B cell (primary cell): ENCODE measurements at regions not wholly inside any gene's neighbourhood (a gene's known extent, or its start where the extent isn't known, plus 50 kb on each side); places are given as distances from the start of the nearest gene placed in this dataset.

Experiments used
- ATAC-seq: fragments of 200-7000 bp; cut with Tn5 transposase; one replicate; pipeline ENCODE4 v1.10.0; 2021; ENCODE audit warnings: low read depth, mild to moderate bottlenecking, moderate number of reproducible peaks, moderate library complexity
- CTCF ChIA-PET: fragments of 350-600 bp; sonication (Branson Sonifier 250); formaldehyde crosslinking; loops from one replicate; lab custom pipeline; 2021; ENCODE audit warnings: antibody characterized with exemption, inconsistent platforms; lab: Charles Lee
- POLR2A ChIA-PET: fragments of 350-600 bp; sonication (Branson Sonifier 250); formaldehyde crosslinking; loops from one replicate; lab custom pipeline; 2021; ENCODE audit warnings: antibody characterized with exemption; lab: Charles Lee
- DNase-seq: peaks from one replicate; pipeline ENCODE4 v3.0.0; 2013
- H2AFZ ChIP-seq: 2 replicates; pipeline ENCODE4 v1.6.1; 2012; ENCODE audit warnings: mild to moderate bottlenecking, low read depth, low read length; ENCODE audit not compliant: insufficient read depth, poor library complexity, severe bottlenecking
- H3K27ac ChIP-seq, 2 donors: 1 replicate in 1 of 2; 2 replicates in 1 of 2; pipeline ENCODE4 v1.5.1; 2012 to 2013; ENCODE audit warnings: low read length in 2 of 2, mild to moderate bottlenecking in 2 of 2, moderate library complexity in 1 of 2
- H3K27me3 ChIP-seq, 4 experiments: fragments of 200-600 bp in 1 of 4; sonication (generic) in 1 of 4; replicated peaks in 1 of 4; 1 replicate in 2 of 4; 2 replicates in 2 of 4; pipeline versions ENCODE4 v1.6.1 to v1.7.0; 2013 to 2016; ENCODE audit warnings: low read length in 3 of 4, mild to moderate bottlenecking in 2 of 4, mixed read lengths in 1 of 4, moderate library complexity in 1 of 4; ENCODE audit not compliant: insufficient read depth in 4 of 4, control insufficient read depth in 3 of 4; ENCODE audit errors: control extremely low read depth in 1 of 4
- H3K36me3 ChIP-seq, 2 experiments: replicated peaks in 1 of 2; 1 replicate in 1 of 2; 2 replicates in 1 of 2; pipeline versions ENCODE4 v1.6.1 to v1.7.1; 2013; ENCODE audit warnings: low read length in 1 of 2; ENCODE audit not compliant: insufficient read depth in 2 of 2, control insufficient read depth in 1 of 2; ENCODE audit errors: control extremely low read depth in 1 of 2, extremely low read depth in 1 of 2
- H3K4me1 ChIP-seq, 2 donors: fragments of 200-600 bp in 1 of 2; sonication (generic) in 1 of 2; 1 replicate in 1 of 2; 2 replicates in 1 of 2; pipeline versions ENCODE4 v1.5.1 to v1.6.1; 2013 to 2017; ENCODE audit warnings: low read length in 2 of 2; ENCODE audit not compliant: control insufficient read depth in 2 of 2, insufficient read depth in 2 of 2
- H3K4me2 ChIP-seq: replicated peaks from 2 replicates; pipeline ENCODE3; 2012; ENCODE audit warnings: mild to moderate bottlenecking, low read depth, low read length; ENCODE audit not compliant: poor library complexity, severe bottlenecking
- H3K4me3 ChIP-seq, 5 experiments: fragments of 200-600 bp in 1 of 5; sonication (generic) in 1 of 5; 1 replicate in 3 of 5; 2 replicates in 2 of 5; pipeline versions ENCODE4 v1.5.1 to v1.7.0; 2011 to 2016; ENCODE audit warnings: low read length in 4 of 5, mild to moderate bottlenecking in 4 of 5, low read depth in 2 of 5, control low read depth in 1 of 5, moderate library complexity in 1 of 5; ENCODE audit not compliant: insufficient read depth in 1 of 5; ENCODE audit errors: control extremely low read depth in 1 of 5, extremely low read depth in 1 of 5
- H3K79me2 ChIP-seq: fragments of 200-600 bp; sonication (generic); one replicate; pipeline ENCODE4 v1.6.0; 2016; ENCODE audit warnings: low read length; ENCODE audit not compliant: control insufficient read depth, insufficient read depth
- H3K9ac ChIP-seq: fragments of 200-600 bp; sonication (generic); 2 replicates; pipeline ENCODE4 v1.6.1; 2017; ENCODE audit warnings: mild to moderate bottlenecking, low read length, moderate library complexity
- H3K9me3 ChIP-seq, 3 donors: one replicate each; pipeline versions ENCODE4 v1.6.1 to v1.7.1; 2013; ENCODE audit warnings: low read length in 2 of 3; ENCODE audit not compliant: control insufficient read depth in 2 of 3, insufficient read depth in 1 of 3; ENCODE audit errors: control extremely low read depth in 1 of 3
- H4K20me1 ChIP-seq: 2 replicates; pipeline ENCODE4 v1.6.0; 2012; ENCODE audit warnings: mild to moderate bottlenecking, low read length; ENCODE audit not compliant: insufficient read depth, control insufficient read depth, poor library complexity, severe bottlenecking
- H3K27ac Mint-ChIP-seq: one replicate; pipeline ENCODE4 v1.8.0; 2021; ENCODE audit warnings: mixed read lengths
- H3K27me3 Mint-ChIP-seq: one replicate; pipeline ENCODE4 v1.8.0; 2021; ENCODE audit warnings: mixed read lengths
- H3K4me1 Mint-ChIP-seq: one replicate; pipeline ENCODE4 v1.8.0; 2021; ENCODE audit warnings: mixed read lengths
- H3K4me3 Mint-ChIP-seq: one replicate; pipeline ENCODE4 v1.8.0; 2021; ENCODE audit warnings: mixed read lengths
- H3K9me3 Mint-ChIP-seq: one replicate; pipeline ENCODE4 v1.8.0; 2022; ENCODE audit warnings: mixed read lengths; ENCODE audit not compliant: insufficient read depth
- CTCF ChIP-seq: fragments of 200-600 bp; IDR thresholded peaks from one replicate; pipeline ENCODE4 v1.8.0; 2022; ENCODE audit warnings: antibody characterized with exemption, mild to moderate bottlenecking
- EZH2 ChIP-seq: IDR thresholded peaks from 2 replicates; pipeline ENCODE4 v1.6.1; 2012; ENCODE audit warnings: borderline replicate concordance, low read depth, mild to moderate bottlenecking, moderate library complexity, low read length; ENCODE audit not compliant: insufficient read depth, poor library complexity, severe bottlenecking
- WGBS: methylation state at CpG from one replicate; pipeline ENCODE4 v1.1.5; 2013; ENCODE audit warnings: missing lambda C conversion rate; ENCODE audit not compliant: insufficient coverage; 5-methylcytosine and 5-hydroxymethylcytosine counted together
- intact Hi-C: fragments of 100-400 bp; cut with micrococcal nuclease; formaldehyde crosslinking; loops from one replicate; pipeline ENCODE4 v1.10.0; 2022

GRCh38 chr1:8216005-8216404 is 101.9 kb upstream of the SLC45A1 start:
- Mint-ChIP-seq H3K4me1 (peaks cover 2% of the 10 kb centered on the region), H3K27ac (no peak overlapping the region), H3K9me3 (no peaks in the 10 kb centered on the region), H3K27me3 (peaks cover 60% of the 10 kb centered on the region), H3K4me3 (no peak overlapping the region)
- no peak overlapping the region for H3K4me2 ChIP-seq
- H3K36me3 ChIP-seq, result no peaks in the 10 kb centered on the region
- WGBS, result no CpG with 5 or more reads among the region's 1 CpG
- H3K9me3 ChIP-seq, result peaks cover 0 to 3% (median 0%) of the 10 kb centered on the region in 3 donors
- TF ChIP-seq CTCF (no peak), EZH2 (no peak)
- ATAC-seq, result no peak
- peaks cover 3 to 4% of the 10 kb centered on the region in 2 donors for H3K4me1 ChIP-seq
- no peak overlapping the region for H2AFZ ChIP-seq
- no peak overlapping the region for H3K27ac ChIP-seq
- no peak overlapping the region for H3K4me3 ChIP-seq
- intact Hi-C loops, result no loop called here
- ChIA-PET CTCF (no interaction called here), POLR2A (no interaction called here)
- H3K79me2 ChIP-seq, result no peaks in the 10 kb centered on the region
- H3K27me3 ChIP-seq, result peaks cover 0 to 44% (median 8%) of the 10 kb centered on the region in 4 experiments
- no peak for DNase-seq
- H3K9ac ChIP-seq, result no peak overlapping the region
- no peaks in the 10 kb centered on the region for H4K20me1 ChIP-seq

GRCh38 chr1:8214501-8215173 is 103.3 kb upstream of the SLC45A1 start:
- Mint-ChIP-seq H3K9me3 (no peaks in the 10 kb centered on the region), H3K4me1 (peaks cover 2% of the 10 kb centered on the region), H3K27me3 (peaks cover 54% of the 10 kb centered on the region), H3K27ac (no peak overlapping the region), H3K4me3 (no peak overlapping the region)
- DNase-seq (no peak), ATAC-seq (no peak)
- TF ChIP-seq EZH2 (no peak), CTCF (no peak)
- Histone ChIP-seq H2AFZ (no peak overlapping the region), H3K27me3 (peaks cover 0 to 44% (median 8%) of the 10 kb centered on the region in 4 experiments), H3K9ac (no peak overlapping the region), H3K27ac (no peak overlapping the region), H3K4me3 (no peak overlapping the region), H3K9me3 (peaks cover 0 to 3% (median 0%) of the 10 kb centered on the region in 3 donors), H3K4me2 (no peak overlapping the region), H3K36me3 (no peaks in the 10 kb centered on the region), H3K4me1 (peaks cover 3 to 4% of the 10 kb centered on the region in 2 donors), H4K20me1 (no peaks in the 10 kb centered on the region), H3K79me2 (no peaks in the 10 kb centered on the region)
- POLR2A ChIA-PET, result no interaction called here
- intact Hi-C loops, result no loop called here
- CTCF ChIA-PET, result no interaction called here
- WGBS, result 80% methylated on average over 1 of the region's 6 CpGs
